Stimulated activated CD8-positive, alpha-beta memory T cell treated with anti-CD3 and anti-CD28 coated beads, Interleukin-2, amount 100 ng/mL, for 1 hour (primary cell): ENCODE measurements at regions not wholly inside any gene's neighbourhood (a gene's known extent, or its start where the extent isn't known, plus 50 kb on each side); places are given as distances from the start of the nearest gene placed in this dataset.

Experiments used
- DNase-seq, 2 donors: peaks; one replicate each; pipeline ENCODE4 v3.0.0-alpha.2; 2020; ENCODE audit warnings: low read depth in 2 of 2

DNA sequence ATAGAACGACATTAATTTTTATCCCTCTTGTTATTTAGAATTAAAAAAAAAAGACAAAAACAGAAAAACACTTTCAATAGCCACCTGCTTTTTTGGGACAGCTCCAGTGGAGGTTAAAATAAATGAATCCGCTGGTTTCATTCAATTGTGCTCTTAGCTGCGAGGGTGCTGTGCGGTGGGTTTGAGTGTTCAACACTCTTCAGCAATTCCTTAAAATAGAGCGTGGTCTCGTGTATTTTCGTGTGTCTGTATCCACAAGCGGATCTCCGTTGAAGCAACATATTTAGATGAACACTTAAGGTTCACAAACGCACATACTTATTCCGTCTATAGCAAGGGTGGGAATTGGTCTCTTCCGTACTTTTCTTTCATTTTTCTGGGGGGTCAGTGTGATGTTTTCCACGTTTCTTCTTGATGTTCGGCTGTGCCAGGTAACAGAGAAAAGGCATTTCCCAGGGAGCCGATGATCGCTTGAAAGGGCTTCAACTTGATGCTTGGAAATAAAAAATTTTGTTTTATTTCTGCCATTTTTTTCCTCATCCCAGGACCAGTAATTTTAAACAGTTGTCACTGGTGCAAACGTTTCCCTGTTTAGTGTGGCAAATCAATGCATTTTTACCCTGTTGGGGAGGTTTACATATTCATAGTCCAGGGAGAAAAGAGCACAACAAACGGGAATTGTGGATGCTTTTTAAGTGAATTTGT, 297.9 kb downstream of the IRF8 start:
- DNase-seq: no peak

GRCh38 chr16:86198206-86199118, 299.5 kb downstream of the IRF8 start:
- DNase-seq: no peak

GRCh38 chr16:86199182-86199581, 300.2 kb downstream of the IRF8 start:
- no peak for DNase-seq

DNA sequence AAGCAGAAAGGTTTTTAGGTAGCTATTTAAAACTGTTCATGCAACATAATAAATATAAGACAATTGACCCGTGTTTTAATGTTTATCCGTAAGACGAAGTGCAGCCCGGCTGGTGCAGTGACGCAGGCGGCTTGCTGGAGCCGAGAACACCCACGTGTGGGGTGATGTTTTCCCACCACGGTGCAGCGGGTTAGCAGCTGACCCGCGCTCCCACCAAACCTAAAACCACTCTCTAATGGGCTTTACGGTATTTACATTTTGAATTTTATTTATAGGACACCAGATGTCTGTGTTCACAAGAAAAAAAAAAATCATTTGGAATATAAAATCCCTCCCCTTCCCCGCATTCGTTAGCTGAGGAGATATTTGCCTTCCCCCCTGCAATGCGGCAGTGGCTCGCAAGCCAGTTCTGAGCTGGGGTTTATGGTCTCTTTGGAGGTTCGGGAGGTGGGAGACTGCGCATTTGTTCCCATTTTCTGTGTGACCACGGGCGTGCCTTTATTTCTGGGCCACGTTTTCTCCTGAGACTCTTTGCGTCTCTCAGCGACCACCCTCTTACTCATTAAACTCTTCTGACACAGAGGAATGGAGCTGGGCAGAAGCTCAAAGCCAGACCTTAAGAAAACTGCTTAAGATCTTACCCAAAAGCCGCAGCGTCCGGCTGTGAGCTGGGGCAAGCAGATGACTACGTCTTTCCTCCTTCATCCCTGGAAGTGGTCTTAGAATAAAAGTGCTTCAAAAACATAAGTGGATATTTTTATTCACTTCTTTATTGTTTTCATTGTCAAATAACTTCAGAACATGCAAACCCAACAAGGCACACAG, 301.1 kb downstream of the IRF8 start:
- DNase-seq: no peak

DNA sequence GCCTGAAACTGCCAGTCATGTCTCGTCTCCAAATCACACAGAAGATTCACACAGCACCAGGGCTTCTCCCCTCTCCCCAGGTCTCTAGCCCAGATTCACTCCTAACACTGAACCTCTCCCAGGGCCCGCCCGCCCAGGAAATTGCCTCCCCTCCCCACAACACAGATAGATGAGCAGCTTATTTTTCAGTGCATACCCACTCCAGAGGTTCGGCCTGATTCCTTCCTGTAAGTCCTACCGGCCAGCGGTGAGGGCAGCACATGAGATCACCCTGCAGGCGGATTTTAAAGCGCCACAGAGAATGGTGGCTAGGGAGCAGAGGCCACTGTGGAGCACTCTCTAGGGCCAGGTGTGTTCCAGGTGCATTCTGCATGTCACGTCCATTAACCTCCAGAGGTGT, 301.8 kb downstream of the IRF8 start:
- DNase-seq: no peak

GRCh38 chr16:86201746-86202145, 302.8 kb downstream of the IRF8 start:
- no peak for DNase-seq

GRCh38 chr16:86202267-86202666, 303.3 kb downstream of the IRF8 start:
- no peak for DNase-seq

DNA sequence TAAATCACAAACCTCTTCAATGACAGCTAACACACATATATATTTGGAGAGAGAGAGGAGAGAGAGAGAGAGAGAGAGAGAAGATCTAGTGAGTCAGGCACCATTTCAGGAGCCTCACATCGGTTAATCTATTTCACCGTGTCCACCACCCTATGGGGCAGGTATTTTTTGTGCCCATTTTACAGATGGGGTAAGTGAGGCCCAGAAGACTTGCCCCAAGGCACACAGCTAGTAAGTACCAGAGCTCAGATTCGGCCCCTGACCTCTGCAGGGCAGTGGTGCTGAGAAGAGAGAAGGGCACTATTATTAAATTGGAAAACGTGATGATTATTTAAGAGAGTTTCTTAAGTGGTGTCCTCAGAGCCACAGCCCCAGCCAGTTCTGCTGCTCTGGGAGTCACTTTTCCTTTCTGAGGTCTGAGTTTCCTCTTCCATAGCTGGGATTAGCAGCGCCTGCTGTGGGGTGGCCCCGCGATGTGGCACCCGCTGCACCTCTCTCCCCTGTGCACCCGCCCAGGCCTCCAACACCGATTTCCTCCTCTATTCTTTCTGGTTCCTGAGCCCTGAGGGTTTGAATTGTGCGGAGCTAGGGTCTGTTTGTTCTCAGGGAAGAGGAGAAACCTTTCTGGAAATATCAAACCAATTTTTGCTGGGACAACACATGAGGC, 303.9 kb downstream of the IRF8 start:
- no peak for DNase-seq

DNA sequence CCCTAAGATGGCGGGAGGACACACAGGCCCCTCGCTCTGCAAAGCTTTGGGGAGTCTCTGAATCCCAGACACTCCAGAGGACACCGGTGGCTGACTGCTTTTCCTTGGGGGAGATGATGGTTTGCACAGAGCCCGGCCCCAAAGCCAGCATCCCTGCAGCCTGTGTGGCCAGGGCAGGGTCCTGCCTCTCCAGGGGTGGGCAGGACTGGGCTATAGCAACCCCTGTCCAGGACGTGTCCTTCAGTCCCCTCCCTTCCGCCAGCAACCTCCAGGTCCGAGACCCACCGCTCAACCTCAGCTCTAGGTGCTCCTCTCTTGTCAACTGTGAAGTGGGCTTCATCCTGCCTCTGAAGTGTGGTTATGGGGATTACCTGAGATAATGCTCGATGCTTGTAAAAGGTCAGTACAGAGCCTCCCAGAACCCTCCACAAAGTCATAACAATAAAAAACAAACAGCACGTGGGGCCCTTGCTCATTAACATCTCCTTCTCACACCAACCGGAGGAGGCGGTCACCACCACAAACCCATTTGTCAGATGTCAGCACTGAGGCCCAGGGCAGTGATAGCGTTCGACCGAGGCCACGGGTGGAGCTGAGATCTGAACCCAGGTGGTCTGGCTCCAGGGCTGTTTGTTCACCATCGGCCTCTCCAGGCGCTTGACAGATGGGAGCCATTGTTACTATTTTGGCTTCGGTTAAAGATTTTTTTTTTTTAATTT, 304.8 kb downstream of the IRF8 start:
- DNase-seq: no peak

DNA sequence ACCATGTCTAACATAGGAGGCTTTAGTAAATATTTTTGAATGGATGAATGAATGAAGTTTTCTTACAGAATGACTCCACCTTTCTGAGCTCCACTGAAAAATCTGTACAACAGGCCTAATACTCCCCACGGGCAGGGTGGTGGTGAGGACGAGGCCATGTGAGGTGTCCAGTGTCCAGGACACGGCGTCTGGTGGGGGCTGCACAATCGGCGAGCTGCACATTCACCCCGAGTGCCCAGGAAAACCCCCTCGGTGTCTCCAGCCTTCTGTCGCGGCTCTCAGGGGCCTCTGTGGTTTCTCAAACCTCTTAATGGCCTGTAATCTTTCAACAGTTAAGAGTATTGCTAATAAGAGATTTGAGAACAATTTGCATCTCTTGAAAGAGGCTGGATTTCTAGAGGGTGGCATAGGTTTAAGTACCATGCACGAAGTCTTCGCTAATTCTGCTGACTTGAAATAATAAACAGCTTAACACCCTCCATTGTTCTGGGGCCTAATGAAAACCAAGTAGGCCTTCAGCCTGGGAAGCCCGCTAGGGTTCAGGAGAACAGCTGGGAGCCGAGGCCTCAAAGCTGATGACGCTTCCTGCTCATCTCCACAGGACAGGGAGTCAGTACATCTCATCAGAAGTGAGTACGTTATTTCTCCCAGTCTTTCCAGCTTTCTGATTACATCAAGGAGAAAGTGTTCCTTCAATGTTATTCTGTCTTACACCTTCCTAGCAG, 304.6 kb upstream of the FOXF1 start:
- DNase-seq: no peak

- no peak for DNase-seq
Observed at GRCh38 chr16:86207350-86207749, 303.0 kb upstream of the FOXF1 start.

GRCh38 chr16:86209202-86209601, 301.1 kb upstream of the FOXF1 start:
- no peak for DNase-seq

- no peak for DNase-seq
Observed at GRCh38 chr16:86210403-86211193, 299.7 kb upstream of the FOXF1 start.

DNA sequence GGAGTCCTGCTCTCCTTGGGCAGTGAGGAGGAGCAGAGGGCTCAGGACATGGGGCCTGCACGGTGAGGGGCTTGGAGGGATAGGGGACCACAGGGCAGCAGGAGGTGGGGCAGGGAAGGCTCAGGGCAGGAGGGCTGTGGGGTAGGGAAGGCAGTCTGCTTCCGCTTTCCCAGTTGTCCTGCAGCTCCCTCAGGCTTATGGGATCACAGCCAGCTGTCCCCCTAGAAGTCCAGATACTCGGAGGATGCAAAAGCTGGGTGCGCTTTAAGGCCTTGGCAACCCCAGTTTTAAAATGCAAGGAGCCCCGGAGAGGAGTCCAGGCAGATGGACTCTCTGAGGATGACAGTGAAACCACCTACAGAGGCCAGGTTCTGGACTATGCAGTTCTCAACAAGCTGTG, 299.1 kb upstream of the FOXF1 start:
- no peak for DNase-seq

DNA sequence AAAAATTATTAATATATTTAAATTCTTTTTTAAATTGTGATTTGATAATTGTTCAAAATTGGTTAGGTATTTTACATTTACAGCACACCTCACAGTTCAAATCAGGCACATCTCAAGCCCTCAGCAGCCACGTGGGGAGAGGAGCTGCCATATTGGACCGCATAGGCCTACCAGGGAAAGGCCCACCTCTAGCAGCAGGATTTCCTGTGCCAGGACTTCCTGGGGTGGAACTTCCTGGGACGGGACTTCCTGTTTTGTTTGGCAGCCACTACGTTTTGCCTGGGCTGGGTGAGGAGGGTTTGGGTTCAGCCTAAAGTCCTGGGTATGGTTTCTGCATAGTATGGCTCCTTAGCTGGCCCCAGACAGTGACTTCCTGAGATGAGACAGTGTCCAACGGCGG, 298.5 kb upstream of the FOXF1 start:
- no peak for DNase-seq

GRCh38 chr16:86212706-86213436, 297.5 kb upstream of the FOXF1 start:
- DNase-seq: no peak

- no peak for DNase-seq
Observed at GRCh38 chr16:86213437-86214205, 296.7 kb upstream of the FOXF1 start.
